Fibroblast of villous mesenchyme (primary cell): ENCODE measurements at regions not wholly inside any gene's neighbourhood (a gene's known extent, or its start where the extent isn't known, plus 50 kb on each side); places are given as distances from the start of the nearest gene placed in this dataset.

Source experiments
- DNase-seq: peaks from one replicate; pipeline ENCODE4 v3.0.0-alpha.2; 2010; ENCODE audit warnings: low read depth
- H3K4me3 ChIP-seq: 2 replicates; pipeline ENCODE4 v1.5.1; 2011; ENCODE audit warnings: low read depth, mild to moderate bottlenecking, low read length
- TF ChIP-seq, protein P1 (sequence below): IDR thresholded peaks from 2 replicates; pipeline ENCODE4 v1.5.1; 2012; ENCODE audit warnings: low read depth, mild to moderate bottlenecking, low read length; ENCODE audit not compliant: insufficient read depth

DNA sequence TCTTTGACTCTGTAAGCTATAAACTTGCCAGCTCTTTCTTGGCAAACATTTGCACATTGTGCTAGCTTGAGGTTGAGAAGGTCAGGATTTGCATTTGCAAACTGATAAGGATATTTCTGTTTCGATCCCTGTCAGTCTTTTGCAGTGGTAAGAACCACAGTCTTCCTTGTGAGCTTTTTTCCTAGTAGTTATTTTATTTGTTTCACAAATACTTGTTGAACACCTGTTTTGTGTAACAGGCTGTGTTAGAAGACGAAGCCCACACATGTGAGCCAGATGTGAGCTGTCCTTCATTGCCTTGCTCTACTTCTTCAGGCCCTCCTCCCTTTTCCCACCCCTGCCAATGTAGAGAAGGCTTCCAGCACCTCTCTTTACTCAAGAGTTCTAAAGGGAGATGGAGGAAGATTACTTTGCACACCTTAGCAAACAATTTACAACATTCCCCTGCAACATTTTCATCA is 327.0 kb upstream of the KLF4 start:
- DNase-seq = peak; percentile 21
- no peak overlapping the region for H3K4me3 ChIP-seq
- TF ChIP-seq, protein P1, sequence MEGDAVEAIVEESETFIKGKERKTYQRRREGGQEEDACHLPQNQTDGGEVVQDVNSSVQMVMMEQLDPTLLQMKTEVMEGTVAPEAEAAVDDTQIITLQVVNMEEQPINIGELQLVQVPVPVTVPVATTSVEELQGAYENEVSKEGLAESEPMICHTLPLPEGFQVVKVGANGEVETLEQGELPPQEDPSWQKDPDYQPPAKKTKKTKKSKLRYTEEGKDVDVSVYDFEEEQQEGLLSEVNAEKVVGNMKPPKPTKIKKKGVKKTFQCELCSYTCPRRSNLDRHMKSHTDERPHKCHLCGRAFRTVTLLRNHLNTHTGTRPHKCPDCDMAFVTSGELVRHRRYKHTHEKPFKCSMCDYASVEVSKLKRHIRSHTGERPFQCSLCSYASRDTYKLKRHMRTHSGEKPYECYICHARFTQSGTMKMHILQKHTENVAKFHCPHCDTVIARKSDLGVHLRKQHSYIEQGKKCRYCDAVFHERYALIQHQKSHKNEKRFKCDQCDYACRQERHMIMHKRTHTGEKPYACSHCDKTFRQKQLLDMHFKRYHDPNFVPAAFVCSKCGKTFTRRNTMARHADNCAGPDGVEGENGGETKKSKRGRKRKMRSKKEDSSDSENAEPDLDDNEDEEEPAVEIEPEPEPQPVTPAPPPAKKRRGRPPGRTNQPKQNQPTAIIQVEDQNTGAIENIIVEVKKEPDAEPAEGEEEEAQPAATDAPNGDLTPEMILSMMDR = no peak

DNA sequence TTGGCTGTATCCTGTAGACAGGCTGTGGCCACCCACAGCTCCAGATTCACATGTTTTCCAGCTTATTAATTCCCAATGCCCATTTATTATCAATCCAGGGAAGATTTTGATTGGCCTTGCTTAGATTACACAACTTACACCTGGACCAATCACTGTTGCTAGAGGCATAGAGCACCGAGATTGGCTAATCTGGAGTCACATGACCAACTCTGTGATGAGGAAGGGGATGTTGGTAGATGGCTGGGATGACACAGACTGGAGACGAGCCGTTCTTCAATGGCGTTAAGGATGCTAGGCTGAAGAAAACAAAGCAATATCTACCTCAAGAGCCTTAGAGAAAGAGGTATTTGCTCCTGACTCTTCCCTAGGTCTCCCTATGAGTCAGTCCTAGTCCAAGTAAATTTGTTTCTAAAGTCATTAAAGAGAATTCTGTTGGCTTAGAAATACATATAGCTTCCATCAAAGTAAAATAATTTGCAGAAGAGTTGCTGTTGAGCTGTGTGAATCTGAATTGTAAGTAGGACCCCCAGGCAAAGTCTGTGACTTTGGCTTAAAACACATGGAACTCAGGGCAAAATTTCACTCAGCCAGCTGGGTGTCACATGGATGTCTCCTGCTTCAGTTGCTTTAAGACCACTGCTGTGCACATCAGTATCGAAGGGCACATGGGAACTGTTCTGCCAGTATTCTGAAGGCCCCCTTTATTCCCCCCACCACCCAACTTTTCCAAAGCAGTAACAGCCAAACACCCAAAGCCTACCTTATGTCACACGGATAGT is 326.4 kb upstream of the KLF4 start:
- H3K4me3 ChIP-seq = no peak overlapping the region
- TF ChIP-seq, protein P1 = no peak
- no peak for DNase-seq

DNA sequence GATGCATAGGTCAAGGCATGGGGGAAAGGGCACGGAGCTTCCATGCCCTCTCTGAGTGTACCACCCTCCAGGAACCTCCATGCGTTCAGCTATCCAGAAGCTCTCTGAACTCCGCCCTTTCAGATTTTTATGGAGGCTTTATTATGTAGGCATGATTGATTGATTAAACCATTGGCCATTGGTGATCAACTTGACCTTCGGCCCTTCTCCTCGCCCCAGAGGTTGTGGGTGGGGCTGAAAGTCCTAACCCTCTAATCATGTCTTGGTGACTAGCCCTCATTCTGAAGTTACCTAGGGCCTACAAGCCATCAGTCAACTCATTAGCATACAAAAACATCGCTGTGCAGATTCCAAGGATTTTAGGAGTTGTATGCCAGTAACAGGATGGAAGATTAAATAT is 323.7 kb upstream of the KLF4 start:
- TF ChIP-seq, protein P1 = no peak
- DNase-seq = no peak
- H3K4me3 ChIP-seq = no peak overlapping the region

DNA sequence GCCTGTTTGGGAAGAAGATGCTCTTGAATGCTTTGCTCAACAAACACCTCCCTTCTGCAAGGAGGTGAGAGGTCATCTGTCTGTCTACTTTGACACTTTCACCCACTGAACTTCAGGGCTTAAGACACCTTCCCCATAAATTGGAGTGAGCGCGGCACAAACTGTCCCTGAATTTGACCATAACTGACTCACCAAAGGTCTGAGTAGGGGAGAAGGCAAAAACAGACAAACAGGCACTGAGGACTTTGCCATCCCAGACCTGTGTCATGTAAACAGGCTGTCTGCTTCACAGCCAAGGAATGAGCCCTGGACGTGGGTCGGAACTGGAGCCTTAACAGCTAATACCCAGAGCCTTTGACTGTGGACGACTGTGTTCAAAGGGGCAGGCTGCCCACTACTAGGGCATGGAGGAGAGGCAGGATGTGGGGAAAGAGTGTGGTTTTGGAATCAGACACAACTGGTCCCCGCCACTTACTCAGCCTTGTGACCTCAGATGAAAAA is 320.9 kb upstream of the KLF4 start:
- TF ChIP-seq, protein P1 = no peak
- peak; percentile 58 for DNase-seq
- H3K4me3 ChIP-seq = no peak overlapping the region

DNA sequence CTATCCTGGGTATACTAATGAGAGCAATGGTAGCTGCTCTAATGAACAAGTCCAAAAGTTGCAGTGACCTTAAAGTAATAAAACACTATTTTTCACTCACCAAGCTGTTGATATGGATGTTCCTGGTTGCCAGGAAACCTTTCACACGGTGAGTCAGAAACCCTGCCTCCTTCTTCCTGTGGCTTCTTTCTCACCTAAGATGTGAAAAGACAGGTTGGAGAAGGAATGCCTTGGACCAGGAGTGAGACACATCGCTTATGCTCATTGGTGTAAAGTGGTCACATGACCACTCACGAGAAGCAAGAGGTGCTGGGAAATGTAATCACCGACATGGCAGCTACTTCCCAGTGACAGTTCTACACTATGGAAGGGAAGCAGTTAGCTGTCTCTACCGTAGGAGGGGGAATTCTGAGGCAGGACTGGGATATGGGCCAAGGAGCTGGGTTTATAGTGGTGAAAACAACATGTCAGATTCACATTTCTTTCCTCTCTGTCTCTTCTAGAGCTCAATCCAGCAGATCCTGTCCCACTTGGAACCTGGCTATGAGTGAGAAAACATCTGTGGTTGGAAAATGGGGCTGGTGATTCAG is 320.4 kb upstream of the KLF4 start:
- peak; percentile 13 for DNase-seq
- H3K4me3 ChIP-seq = no peak overlapping the region
- TF ChIP-seq, protein P1 = no peak

DNA sequence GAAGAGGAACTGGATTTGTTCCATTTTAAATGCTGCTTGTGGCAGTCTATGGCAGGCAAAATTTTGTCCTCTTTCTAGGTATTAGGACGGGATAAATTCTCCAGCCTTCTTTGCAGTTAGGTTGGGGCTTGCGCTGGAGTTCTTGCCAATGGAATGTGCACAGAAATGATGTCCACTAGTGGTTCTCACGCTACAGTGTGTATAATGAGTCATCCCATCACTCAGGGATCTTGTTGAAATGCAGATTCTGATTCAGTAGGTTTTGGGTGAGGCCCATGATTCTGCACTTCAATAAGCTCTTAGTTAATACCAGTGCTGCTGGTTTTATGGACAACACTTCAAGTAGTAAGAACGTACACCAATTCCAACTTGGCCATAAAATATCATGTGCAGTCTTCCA is 317.6 kb upstream of the KLF4 start:
- no peak overlapping the region for H3K4me3 ChIP-seq
- peak; percentile 59 for DNase-seq
- TF ChIP-seq, protein P1 = no peak

DNA sequence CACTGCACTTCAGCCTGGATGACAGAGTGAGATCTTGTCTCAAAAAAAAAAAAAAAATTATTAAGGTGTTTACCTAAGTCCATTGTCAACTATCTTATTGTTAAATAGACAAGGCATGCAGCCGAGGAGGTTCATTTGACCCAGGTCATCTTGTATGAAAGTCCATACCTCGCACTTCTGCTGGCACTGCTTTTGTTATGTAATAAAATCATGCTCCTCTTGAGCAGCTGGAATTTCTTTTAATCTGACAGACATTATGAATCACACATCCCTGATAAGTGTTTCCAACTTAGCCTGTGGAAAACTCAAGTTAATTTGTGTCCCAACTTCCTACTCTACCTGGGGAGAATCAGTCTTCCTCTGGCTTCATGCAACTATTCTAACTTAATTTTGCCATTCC is 315.6 kb upstream of the KLF4 start:
- TF ChIP-seq, protein P1 = no peak
- H3K4me3 ChIP-seq = no peak overlapping the region
- no peak for DNase-seq
